Amniotic stem cell (primary cell): ENCODE measurements at regions not wholly inside any gene's neighbourhood (a gene's known extent, or its start where the extent isn't known, plus 50 kb on each side); places are given as distances from the start of the nearest gene placed in this dataset.

Experiments
- DNase-seq: peaks from one replicate; lab custom pipeline; 2025; lab: John Stamatoyannopoulos, UW

DNA sequence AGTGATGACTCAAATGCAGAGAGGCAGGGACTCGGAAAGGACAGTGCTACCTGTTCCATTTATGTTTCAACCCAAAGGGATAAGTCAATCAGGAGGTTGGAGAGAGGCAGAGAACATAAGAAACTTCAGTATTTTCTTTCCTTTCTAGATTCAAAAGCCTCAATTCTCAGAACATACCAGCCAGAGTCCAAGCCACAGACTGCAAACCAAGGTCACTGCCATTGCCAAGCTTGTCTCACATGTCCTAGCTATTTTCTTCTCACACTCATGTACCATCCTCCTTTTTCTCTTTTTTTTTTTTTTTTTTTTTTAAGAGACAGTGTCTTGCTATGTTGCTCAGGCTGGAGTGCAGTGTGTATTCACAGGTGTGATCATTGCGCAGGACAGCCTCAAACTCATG lies 111.7 kb upstream of the AKIP1 start:
- DNase-seq = no peak

DNA sequence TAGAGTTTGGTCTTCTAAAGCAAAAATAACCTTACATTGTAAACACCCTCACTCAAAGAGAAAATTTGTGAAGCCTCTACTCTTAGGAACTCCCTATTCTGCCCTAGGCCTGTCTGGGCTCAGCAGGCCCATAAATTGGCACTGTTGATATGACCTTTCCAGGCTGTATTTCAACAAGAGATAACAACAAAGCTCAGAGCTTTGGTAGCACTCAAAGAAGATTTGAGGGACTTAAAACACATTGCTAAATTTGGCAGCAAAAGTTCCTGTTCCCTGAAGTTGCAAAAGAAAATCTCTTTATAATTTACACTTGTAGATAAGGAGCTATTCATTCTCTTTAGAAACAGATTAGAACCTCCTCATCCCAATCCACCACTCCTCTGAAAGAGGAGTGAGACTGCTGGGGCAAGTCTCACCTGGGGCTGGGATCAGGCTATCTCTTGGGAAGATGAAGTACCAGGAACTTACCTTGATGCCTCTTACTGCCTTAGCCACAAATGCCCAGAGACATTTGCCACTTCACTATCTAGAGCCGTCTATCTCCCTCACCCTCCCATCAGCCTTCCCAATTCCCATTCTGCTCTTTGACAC lies 110.4 kb upstream of the AKIP1 start:
- no peak for DNase-seq

DNA sequence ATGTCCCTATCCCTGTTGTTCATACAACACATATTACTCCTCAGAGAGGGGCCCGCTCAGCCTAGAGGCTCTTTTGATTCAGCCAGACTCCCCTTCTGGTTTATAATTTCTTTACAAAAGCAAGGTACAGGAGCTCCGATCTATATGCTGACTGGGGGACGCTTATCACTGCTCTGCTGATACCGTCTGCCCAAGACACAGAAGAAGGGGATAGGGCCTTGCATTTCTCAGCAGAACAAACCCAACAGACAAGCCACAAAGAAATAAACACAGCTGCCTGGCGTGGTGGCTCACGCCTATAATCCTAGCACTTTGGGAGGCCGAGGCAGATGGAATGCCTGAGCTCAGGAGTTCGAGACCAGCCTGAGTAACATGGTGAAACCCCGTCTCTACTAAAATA lies 109.9 kb upstream of the AKIP1 start:
- no peak for DNase-seq

DNA sequence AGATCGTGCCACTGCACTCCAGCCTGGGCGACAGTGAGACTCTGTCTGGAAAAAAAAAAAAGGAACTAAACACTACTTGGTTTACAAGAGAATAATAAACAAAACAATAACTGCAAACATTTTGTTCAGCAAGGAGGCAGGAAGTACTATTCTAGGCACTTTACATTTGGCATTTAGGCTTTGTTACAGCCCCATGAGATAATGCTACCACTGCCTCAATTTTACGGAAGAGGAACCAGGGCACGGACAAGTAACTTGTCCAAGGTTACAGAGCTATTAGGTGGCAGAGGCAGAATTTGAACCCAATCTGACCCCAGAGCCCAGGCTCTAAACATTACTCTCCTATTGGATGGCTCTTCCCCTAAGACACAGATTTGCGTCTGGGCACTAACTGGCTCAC lies 108.7 kb upstream of the AKIP1 start:
- no peak for DNase-seq

DNA sequence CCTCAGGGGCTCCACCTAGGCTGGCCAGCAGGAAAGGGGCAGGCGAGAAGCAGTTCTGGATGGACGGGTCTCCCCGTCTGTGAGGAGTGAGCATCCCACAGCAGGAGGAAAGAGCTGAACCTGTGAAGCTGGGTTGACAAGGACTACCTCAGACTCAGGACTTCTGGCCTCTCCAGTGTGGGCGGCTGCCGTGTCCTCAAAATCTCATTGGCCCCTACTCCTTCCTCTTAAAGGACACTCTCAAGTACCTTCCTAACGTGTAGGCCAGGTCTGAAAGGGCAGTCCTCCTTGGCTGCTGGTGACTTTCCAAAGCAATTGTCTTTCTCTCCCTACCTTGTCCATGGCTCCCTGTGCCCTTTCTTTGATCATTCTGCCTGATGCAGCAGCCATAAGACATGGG lies 107.0 kb upstream of the AKIP1 start:
- no peak for DNase-seq

DNA sequence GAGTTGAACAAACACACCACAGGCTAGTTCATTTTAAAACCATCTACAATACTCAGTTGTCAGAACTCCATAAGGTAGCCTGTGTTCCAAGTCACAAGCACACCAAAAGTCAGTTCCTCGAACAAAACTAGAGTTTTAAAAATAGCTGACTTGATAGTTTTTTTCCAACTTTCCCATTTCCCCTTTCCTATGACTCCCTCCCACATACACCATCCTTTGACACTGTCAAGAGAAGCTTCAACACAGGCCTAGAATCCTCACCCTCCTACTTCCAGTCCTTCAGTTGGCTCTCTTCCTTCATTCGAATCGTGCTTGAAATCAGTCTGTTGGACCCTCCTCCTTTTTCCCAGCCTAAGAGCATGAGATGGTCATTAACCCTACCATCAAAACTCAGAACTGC lies 105.7 kb upstream of the AKIP1 start:
- no peak for DNase-seq

DNA sequence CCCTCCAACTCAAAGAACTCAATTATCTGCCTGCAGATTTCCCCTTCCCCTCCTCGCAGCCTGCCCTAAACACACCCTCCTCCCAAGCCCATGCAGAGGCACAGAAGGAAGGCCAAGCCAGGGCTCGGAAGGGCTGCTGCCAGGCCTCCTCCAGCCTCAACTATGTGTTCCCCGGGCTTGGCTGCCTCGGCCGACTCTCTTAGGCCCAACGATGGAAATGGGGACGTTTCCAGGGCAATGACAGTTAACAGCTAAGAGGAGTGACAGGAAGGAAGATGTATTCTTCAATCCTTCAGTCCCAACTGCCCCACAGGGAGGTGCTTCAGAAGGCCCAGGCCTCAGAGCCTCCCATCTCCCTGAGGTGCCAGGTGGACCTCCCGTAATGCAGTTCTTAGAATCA lies 104.0 kb upstream of the AKIP1 start:
- DNase-seq = no peak

DNA sequence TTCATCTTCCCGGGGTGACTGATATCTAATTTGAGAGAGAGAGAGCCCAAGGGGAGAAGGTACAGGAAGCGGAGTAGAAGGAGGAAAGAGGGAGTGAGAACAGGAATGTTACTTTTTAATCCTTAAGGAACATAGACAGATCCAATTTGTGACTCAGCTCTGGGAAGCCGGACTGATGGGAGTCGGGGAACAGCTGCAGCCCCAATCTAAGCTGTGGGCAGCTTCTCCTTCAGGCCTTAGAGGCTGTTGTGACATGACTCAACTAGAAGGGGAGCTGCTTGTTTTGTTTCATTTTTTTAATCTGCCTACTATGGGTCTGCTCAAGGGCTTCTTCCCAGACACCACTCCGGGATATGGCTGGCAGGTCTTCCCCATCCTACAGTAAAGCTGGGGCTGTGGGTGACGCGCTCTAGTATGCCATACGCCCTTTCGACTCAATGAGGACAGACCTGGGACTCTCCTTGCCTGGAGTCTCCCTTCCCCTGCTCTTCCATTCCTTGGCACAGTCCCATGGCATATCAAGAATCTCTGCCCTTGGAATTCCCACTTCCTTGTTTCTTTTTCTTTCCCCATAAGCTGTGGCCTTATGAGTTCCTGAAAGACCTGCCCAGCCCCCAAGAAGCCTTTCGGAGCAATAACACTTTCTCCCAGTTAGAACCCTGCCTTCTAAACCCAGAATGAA lies 103.3 kb upstream of the AKIP1 start:
- DNase-seq = peak; percentile 54

DNA sequence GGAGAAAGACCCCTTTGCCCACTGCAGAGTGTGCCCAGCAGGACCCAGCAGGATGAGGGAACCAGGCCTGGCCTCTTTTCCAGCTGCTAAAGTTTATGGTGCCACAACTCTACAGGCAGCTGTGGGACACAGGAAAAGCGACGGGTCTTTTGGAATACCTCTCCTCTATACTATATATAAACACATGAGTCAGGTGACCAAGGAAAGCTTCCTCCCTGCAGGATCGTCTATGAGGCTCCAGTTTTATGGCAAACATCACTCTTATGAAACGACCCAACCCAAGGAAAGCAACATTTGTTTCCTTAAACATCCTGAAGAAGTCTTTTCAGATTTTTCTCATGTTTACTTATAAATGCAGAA lies 102.8 kb upstream of the AKIP1 start:
- DNase-seq = no peak

- no peak for DNase-seq
These were observed 101.6 kb upstream of the AKIP1 start for GRCh38 chr11:8809241-8809938.

- no peak for DNase-seq
These were observed 101.0 kb upstream of the AKIP1 start for GRCh38 chr11:8809939-8810539.

DNA sequence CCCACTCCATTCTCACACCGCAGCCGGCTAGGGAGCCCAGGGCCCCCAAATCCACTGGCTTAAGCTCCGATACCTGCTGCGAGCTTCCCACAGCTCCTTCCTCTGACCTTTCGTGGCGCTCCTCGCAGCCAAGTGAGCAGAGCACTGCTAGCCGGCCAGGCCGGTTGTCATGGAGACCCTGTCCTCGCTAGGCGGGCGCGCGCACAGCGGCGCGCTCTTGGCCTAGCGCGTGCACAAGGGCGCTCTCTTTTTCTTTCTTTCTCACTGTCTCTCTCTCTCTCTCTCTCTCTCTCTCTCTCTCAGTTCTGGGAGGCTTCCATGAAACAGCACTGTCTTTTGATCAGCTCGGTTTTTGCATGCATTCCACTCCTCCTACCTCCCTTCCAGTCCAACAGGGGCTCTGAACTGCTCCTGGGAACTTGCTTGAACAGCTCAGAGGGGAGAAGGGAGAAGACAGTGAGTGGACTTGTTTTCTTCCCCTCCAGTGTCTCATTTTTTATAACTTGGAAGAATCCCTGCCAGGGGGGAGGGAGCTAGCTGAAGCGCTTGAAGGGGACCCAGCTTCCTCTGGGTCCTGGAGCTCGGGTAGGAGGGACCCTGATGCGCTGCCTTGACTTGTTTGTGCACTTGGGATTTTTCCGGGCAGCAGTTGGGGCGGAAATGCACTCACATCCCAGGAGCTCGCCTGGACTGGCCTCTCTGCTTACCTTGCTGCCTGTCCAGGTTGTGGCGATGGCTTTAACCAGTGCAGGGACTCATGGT lies 100.3 kb upstream of the AKIP1 start:
- DNase-seq = peak; percentile 57

- no peak for DNase-seq
These were observed 99.4 kb upstream of the AKIP1 start for GRCh38 chr11:8811571-8811970.

DNA sequence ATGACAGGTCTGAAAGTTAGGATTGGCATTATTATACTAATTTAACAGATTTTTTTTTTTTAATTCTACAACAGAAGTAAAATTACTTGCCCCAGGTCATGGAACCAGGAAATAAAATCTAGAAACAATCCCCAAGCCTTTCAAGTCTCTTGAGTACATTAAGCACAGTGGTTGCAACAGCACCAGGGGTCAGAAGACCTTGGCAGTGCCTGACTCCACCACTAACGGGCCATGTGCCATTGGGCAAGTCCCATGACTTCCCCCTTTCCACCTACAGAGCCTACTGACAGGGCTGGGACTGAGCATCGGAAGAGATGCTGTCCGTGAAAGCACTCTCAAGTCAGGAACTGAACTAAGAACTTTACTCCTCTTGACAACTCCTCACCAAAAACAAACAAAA lies 98.6 kb upstream of the AKIP1 start:
- no peak for DNase-seq

- peak; percentile 55 for DNase-seq
These were observed 97.3 kb upstream of the AKIP1 start for GRCh38 chr11:8813658-8814057.

- DNase-seq = no peak
These were observed 96.6 kb upstream of the AKIP1 start for GRCh38 chr11:8814209-8814922.

DNA sequence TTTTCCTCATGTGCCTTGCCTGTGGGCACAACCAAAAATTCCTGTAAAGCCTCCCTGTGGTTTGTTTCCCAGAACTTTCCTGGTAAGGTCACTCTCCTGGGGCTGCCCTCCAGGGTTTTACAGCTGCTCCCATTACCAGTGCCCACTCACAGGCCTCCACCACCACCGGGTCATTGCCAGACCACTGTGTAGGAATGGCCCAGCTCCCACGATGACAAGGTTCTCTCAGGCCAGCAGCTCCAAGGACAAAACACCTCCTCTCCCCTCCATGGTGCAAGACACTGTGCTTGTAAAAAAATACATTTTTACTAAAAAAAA lies 96.1 kb upstream of the AKIP1 start:
- no peak for DNase-seq

- DNase-seq = no peak
These were observed 92.6 kb upstream of the AKIP1 start for GRCh38 chr11:8818421-8818820.

GRCh38 chr11:8820401-8820800 lies 90.6 kb upstream of the AKIP1 start:
- DNase-seq = no peak

DNA sequence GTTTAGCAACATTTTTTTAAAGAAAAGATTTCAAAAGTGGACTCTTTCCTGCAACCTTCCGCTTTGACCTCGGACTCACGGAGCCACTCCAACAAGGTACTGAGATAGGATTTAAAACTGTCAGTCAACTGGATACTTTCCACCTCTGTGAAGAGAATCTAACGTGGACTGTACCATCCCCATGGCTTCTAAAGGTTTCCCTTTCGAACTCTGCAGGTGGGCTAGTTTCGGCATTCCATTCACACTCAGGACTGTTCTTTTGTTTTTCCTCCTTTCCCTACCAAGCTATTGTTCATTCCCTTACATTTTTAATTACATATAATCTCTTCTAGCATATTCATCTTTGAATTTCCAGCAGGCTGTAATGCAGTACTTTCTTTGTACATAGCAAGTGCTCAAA lies 88.5 kb upstream of the AKIP1 start:
- no peak for DNase-seq

DNA sequence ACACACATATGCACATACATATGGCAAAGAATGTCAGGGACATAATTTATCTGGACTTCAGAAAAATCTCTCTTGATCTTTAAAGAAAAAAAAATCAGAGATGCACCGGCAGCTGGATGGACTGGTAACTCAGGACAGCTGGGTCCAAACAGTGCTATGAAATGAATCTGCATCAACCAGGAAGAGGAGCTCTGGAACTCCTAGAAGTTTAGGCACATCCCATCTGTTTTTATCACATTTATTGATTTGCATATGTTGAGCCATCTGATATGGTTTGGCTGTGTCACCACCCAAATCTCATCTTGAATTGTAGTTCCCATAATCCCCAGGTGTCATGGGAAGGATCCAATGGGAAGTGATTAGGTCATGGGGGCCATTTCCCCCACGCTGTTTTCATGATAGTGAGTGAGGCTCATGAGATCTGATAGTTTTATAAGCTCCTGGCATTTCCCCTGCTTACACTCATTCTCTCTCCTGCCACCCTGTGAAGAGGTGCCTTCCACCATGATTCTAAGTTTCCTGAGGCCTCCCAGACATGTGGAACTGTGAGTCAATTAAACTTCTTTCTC lies 87.7 kb upstream of the AKIP1 start:
- no peak for DNase-seq
